ENCODE measurements at regions not wholly inside any gene's neighbourhood (a gene's known extent, or its start where the extent isn't known, plus 50 kb on each side); places are given as distances from the start of the nearest gene placed in this dataset.

DNA sequence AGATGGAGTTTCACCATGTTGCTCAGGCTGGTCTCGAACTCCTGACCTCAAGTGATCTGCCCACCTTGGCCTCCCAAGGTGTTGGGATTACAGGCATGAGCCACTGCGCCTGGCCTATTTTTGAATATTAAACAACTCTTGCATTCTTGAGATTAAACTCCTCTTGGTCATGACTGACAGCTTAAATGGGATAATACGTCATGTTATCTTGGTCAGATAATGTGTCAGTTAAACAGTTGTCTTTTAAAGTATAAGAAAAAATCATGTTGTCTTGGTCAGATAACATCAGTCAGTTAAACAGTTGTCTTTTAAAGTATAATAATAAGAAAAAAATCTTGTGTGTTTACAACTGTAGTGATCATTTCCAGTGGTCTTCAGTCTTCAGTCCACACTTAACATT, 73.6 kb upstream of the SYPL1 start:
- Histone ChIP-seq H2BK15ac (ENCODE audit: low read length) (no peak overlapping the region), H3K4ac (replicated peaks; ENCODE audit: insufficient read length, low read depth, low read length) (no peak overlapping the region), H3K4me1 (replicated peaks in 1 of 4; ENCODE audit: control insufficient read depth in 3 of 4, insufficient read depth in 4 of 4, low read length in 3 of 4) (no peaks in the 10 kb centered on the region), H2BK20ac (ENCODE audit: low read length) (no peak overlapping the region), H2BK120ac (replicated peaks; ENCODE audit: low read depth, low read length) (no peak overlapping the region), H3K23ac (ENCODE audit: insufficient read length) (no peak overlapping the region), H3K4me2 (ENCODE audit: insufficient read depth in 1 of 2, low read depth in 2 of 2, low read length in 2 of 2) (no peak overlapping the region), H3K4me3 (ENCODE audit: extremely low read depth in 1 of 4, insufficient read depth in 2 of 4, low read depth in 3 of 4, low read length in 4 of 4) (no peak overlapping the region), H3K79me1 (ENCODE audit: low read depth, low read length) (no peaks in the 10 kb centered on the region), H2AK5ac (ENCODE audit: low read depth, low read length) (no peak overlapping the region), H4K91ac (replicated peaks; ENCODE audit: insufficient read length, low read length) (no peak overlapping the region), H3K14ac (ENCODE audit: insufficient read length) (no peak overlapping the region), H3K9ac (replicated peaks in 1 of 4; ENCODE audit: extremely low read depth in 1 of 4, low read depth in 3 of 4, low read length in 3 of 4) (no peak overlapping the region), H3K56ac (replicated peaks; ENCODE audit: insufficient read length, low read depth, low read length) (no peak overlapping the region), H3K9me3 (ENCODE audit: insufficient read depth in 2 of 2, low read depth in 1 of 2, low read length in 1 of 2) (no peaks in the 10 kb centered on the region), H2BK12ac (ENCODE audit: low read depth, low read length) (no peak overlapping the region), H3K27ac (ENCODE audit: low read depth, low read length) (no peak overlapping the region), H3K23me2 (ENCODE audit: low read depth, low read length) (no peaks in the 10 kb centered on the region), H2BK5ac (ENCODE audit: low read depth, low read length) (no peak overlapping the region), H4K20me1 (replicated peaks in 1 of 2; ENCODE audit: control insufficient read depth in 1 of 2, insufficient read depth in 2 of 2, low read length in 2 of 2) (no peaks in the 10 kb centered on the region), H3K36me3 (ENCODE audit: control insufficient read depth in 2 of 4, insufficient read depth in 4 of 4, low read length in 3 of 4) (no peaks in the 10 kb centered on the region), H4K8ac (ENCODE audit: extremely low read depth, insufficient read depth, low read length) (no peak overlapping the region), H3K79me2 (ENCODE audit: control insufficient read depth in 1 of 2, insufficient read depth in 2 of 2, low read length in 2 of 2) (no peaks in the 10 kb centered on the region), H3K27me3 (replicated peaks in 1 of 4; ENCODE audit: control insufficient read depth in 3 of 4, extremely low read depth in 1 of 4, insufficient read depth in 3 of 4, low read length in 3 of 4) (no peaks in the 10 kb centered on the region), H3K18ac (ENCODE audit: extremely low read depth, low read length) (no peak overlapping the region), H4K5ac (ENCODE audit: insufficient read length, low read depth, low read length) (no peak overlapping the region), H2AFZ (ENCODE audit: low read length) (no peak overlapping the region)
- WGBS, 2 experiments (ENCODE audit: extremely low coverage in 1 of 2, insufficient coverage in 1 of 2, insufficient read length in 1 of 2, insufficient replicate concordance in 2 of 2, low coverage in 1 of 2, low lambda C conversion rate in 2 of 2, missing lambda C conversion rate in 1 of 2): 90% methylated on average over 3 of the region's 3 CpGs; no CpG with 5 or more reads in 1 of the 2 experiments
- ChIA-PET CTCF (ENCODE audit: partially characterized antibody) (interaction anchor here (1.0 to 1.6 kb wide), 3 partner anchors 19 to 357 kb away, joined by 3 to 5 read pairs (median 4); no protein-coding TSS in a partner anchor), POLR2A (ENCODE audit: partially characterized antibody) (interaction anchor here (1.0 kb wide), 1 partner anchor 21 kb away, joined by 3 read pairs; no protein-coding TSS in a partner anchor)
- no peak for TF ChIP-seq RAD21 (IDR thresholded peaks at IDR 0.05 in 1 of 2, conservative IDR thresholded peaks at IDR 0.05 in 1 of 2; ENCODE audit: low read depth in 2 of 2, low read length in 2 of 2)
- TF ChIP-seq HDAC2 (IDR thresholded peaks at IDR 0.05; ENCODE audit: borderline replicate concordance in 1 of 2, low read depth in 2 of 2, low read length in 2 of 2): no peak
- TF ChIP-seq TCF12 (IDR thresholded peaks at IDR 0.05; ENCODE audit: low read depth, low read length): no peak
- FAIRE-seq (no peak), DNase-seq (ENCODE audit: low read depth in 1 of 2, low spot score in 2 of 2) (no peak)

All from H1 (cell line).